KBM-7 (cell line): ENCODE measurements at regions not wholly inside any gene's neighbourhood (a gene's known extent, or its start where the extent isn't known, plus 50 kb on each side); places are given as distances from the start of the nearest gene placed in this dataset.

Experiments used
- DNase-seq: peaks from one replicate; pipeline ENCODE4 v3.0.0-alpha.2; 2015
- in situ Hi-C: fragments of 300-500 bp; cut with MboI; formaldehyde crosslinking; loops from 2 replicates; pipeline ENCODE4 v1.14.3; 2020; ENCODE audit warnings: low sequenced_read_pairs, low pct_unique_long_range_greater_than_20kb, mixed read lengths

- in situ Hi-C loops = no loop called here
- DNase-seq = no peak
Measured at GRCh38 chr12:76143343-76144244, 59.1 kb upstream of the NAP1L1 start.

DNA sequence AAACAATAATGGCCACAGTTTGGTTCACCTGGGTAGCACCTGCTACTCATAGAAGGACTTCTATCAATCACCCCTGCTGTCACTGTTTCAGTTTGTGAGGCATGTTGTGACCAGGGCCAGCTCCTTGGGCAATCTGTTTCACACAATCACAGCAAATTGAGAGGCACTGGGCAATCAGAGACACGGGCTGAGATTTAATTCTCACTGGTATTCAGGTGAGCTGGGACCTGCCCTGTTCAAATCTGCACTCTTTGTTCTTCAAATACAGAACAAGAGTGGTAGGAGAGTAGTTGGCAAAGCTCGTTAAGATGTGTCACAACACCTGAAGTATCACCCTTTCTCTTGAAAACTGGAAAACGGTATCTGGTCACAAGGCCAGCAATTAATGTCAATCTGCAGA lies 57.8 kb upstream of the NAP1L1 start:
- in situ Hi-C loops = no loop called here
- no peak for DNase-seq

DNA sequence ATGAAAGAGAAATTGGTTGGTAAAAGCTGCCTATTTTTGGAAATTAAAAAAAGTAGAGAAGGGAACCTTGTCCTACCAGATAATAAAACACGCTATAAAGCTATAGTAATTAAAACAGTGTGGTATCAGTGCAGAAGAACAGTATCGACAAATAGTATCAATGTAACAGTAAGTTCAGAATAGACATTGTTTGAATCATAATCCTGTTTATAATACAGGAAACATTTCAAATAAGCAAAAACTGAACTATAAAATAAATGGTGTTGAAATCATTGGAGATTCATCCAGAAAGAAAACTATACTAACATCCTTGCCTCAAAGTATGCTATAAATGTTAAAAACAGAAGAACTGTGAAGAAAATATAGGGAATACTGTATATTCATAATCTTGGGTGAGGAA lies 54.2 kb upstream of the NAP1L1 start:
- no peak for DNase-seq
- in situ Hi-C loops = no loop called here

- in situ Hi-C loops = no loop called here
- DNase-seq = no peak
Measured at GRCh38 chr12:76137606-76138005, 53.1 kb upstream of the NAP1L1 start.

DNA sequence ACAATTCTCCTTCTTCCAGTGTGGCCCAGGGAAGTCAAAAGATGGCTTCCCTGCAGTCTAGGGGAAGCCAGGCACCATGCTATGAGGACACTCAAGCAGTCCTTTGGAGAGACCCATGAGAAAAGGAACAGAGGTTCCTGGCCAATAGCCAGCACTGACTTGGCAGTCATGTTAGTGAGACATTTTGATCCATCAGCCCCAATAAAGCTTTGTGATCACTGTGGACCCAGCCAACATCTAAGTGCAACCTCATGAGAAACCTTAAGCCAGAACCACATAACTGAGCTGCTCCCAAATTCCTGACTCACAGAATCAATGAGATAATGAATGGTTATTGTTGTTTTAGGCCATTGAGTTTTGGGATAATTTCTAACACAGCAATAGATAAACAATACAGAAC lies 51.0 kb upstream of the NAP1L1 start:
- in situ Hi-C loops = no loop called here
- no peak for DNase-seq
